GM12878 (cell line): ENCODE measurements at regions not wholly inside any gene's neighbourhood (a gene's known extent, or its start where the extent isn't known, plus 50 kb on each side); places are given as distances from the start of the nearest gene placed in this dataset.

Source experiments
- ATAC-seq: fragments of 200-7000 bp; cut with Tn5 transposase; 3 replicates; pipeline ENCODE4 v1.9.1; 2020; ENCODE audit warnings: mild to moderate bottlenecking, moderate library complexity
- BruUV-seq: library from RNA; stranded (reverse); fragments of 400-500 nt; replicated peaks from 2 replicates; lab custom pipeline; 2021; lab: Mats Ljungman, UMichigan
- CTCF ChIA-PET: fragments of 300-600 bp; sonication (Branson Sonifier 250); formaldehyde crosslinking; extraction: SDS; loops from one replicate; lab custom pipeline; 2021; ENCODE audit warnings: inconsistent platforms; lab: Yijun Ruan, JAX
- POLR2A ChIA-PET: fragments of 350-600 bp; formaldehyde crosslinking; extraction: SDS; loops from one replicate; lab custom pipeline; 2021; ENCODE audit warnings: inconsistent platforms; lab: Charles Lee
- RAD21 ChIA-PET: fragments of 300-600 bp; sonication (Branson Sonifier 250); formaldehyde crosslinking; loops from one replicate; lab custom pipeline; 2023; ENCODE audit warnings: antibody characterized with exemption; ENCODE audit not compliant: unreplicated experiment; lab: Charles Lee
- SMC1A ChIA-PET: fragments of 300-600 bp; sonication (Branson Sonifier 250); formaldehyde crosslinking; loops from one replicate; lab custom pipeline; 2023; ENCODE audit not compliant: unreplicated experiment, uncharacterized antibody; lab: Charles Lee
- DNase-seq: peaks from one replicate; pipeline ENCODE4 v3.0.0-alpha.2; 2011; ENCODE audit warnings: low read depth, low spot score
- FAIRE-seq: peaks from 3 replicates; lab custom pipeline; 2011; peaks lifted over from hg19 to GRCh38; lab: Jason Lieb, UNC
- H2AFZ ChIP-seq: 2 replicates; pipeline ENCODE4 v1.6.0; 2011; ENCODE audit warnings: low read depth, low read length, control low read depth; ENCODE audit not compliant: control insufficient read depth
- H3K27ac ChIP-seq: 2 replicates; pipeline ENCODE4 v1.5.1; 2011; ENCODE audit warnings: control low read depth; ENCODE audit not compliant: control insufficient read depth, insufficient read depth
- H3K27me3 ChIP-seq, 2 experiments: replicated peaks in 1 of 2; 2 replicates each; pipeline versions ENCODE4 v1.6.0 to v1.6.1; 2011; ENCODE audit warnings: low read length in 1 of 2; ENCODE audit not compliant: control insufficient read depth in 2 of 2, insufficient read depth in 2 of 2
- H3K36me3 ChIP-seq, 2 experiments: 2 replicates each; pipeline ENCODE4 v1.5.1; 2011; ENCODE audit warnings: low read length in 1 of 2; ENCODE audit not compliant: control insufficient read depth in 2 of 2, insufficient read depth in 2 of 2
- H3K4me1 ChIP-seq: 2 replicates; pipeline ENCODE4 v1.6.1; 2011; ENCODE audit warnings: mild to moderate bottlenecking, low read length, moderate library complexity, mixed read lengths; ENCODE audit not compliant: control insufficient read depth, insufficient read depth
- H3K4me2 ChIP-seq: 2 replicates; pipeline ENCODE4 v1.6.0; 2011; ENCODE audit warnings: control low read depth; ENCODE audit not compliant: control insufficient read depth, insufficient read depth
- H3K4me3 ChIP-seq: fragments of 200-600 bp; sonication (generic); 2 replicates; pipeline ENCODE4 v1.5.1; 2016
- H3K79me2 ChIP-seq: 2 replicates; pipeline ENCODE4 v1.6.0; 2011; ENCODE audit warnings: low read length; ENCODE audit not compliant: control insufficient read depth, insufficient read depth
- H3K9ac ChIP-seq: 2 replicates; pipeline ENCODE4 v1.8.0; 2011; ENCODE audit warnings: low read length, control low read depth, mixed read lengths; ENCODE audit not compliant: control insufficient read depth, insufficient read depth
- H3K9me3 ChIP-seq: replicated peaks from 3 replicates; pipeline ENCODE4 v1.5.1; 2011; ENCODE audit warnings: mild to moderate bottlenecking, low read length; ENCODE audit not compliant: control insufficient read depth, insufficient read depth
- H4K20me1 ChIP-seq: 2 replicates; pipeline ENCODE4 v1.6.0; 2011; ENCODE audit not compliant: control insufficient read depth, insufficient read depth
- ASH2L ChIP-seq: fragments of 300-600, 200-600 bp; sonication (generic); IDR thresholded peaks from 2 replicates; pipeline ENCODE4 v1.6.1; 2017; ENCODE audit warnings: low read depth, mild to moderate bottlenecking, borderline replicate concordance
- CBX3 ChIP-seq: fragments of 200-600 bp; sonication (generic); IDR thresholded peaks from 2 replicates; pipeline ENCODE4 v1.6.1; 2016; ENCODE audit warnings: low read depth, borderline replicate concordance
- DPF2 ChIP-seq: fragments of 450-650 bp; IDR thresholded peaks from 2 replicates; pipeline ENCODE4 v1.6.1; 2017; ENCODE audit warnings: mild to moderate bottlenecking
- FOS ChIP-seq: IDR thresholded peaks from 3 replicates; pipeline ENCODE4 v1.6.1; 2011; ENCODE audit warnings: borderline replicate concordance; ENCODE audit not compliant: insufficient read length; ENCODE audit errors: extremely low read depth
- GATAD2B ChIP-seq: fragments of 450-650 bp; conservative IDR thresholded peaks from 2 replicates; pipeline ENCODE4 v1.6.1; 2017; ENCODE audit warnings: low read depth, mild to moderate bottlenecking, moderate library complexity
- HDGF ChIP-seq: fragments of 450-650 bp; IDR thresholded peaks from 2 replicates; pipeline ENCODE4 v1.6.1; 2016; ENCODE audit warnings: antibody characterized with exemption
- LARP7 ChIP-seq: fragments of 450-650 bp; IDR thresholded peaks from 2 replicates; pipeline ENCODE4 v1.6.1; 2017; ENCODE audit warnings: mild to moderate bottlenecking
- MTA2 ChIP-seq: fragments of 450-650 bp; IDR thresholded peaks from 2 replicates; pipeline ENCODE4 v1.6.1; 2016; ENCODE audit warnings: low read depth, mild to moderate bottlenecking, moderate library complexity
- NFXL1 ChIP-seq: fragments of 450-650 bp; IDR thresholded peaks from 2 replicates; pipeline ENCODE4 v1.6.1; 2017; ENCODE audit warnings: antibody characterized with exemption, mild to moderate bottlenecking, borderline replicate concordance
- POLR2A ChIP-seq: IDR thresholded peaks from 2 replicates; pipeline ENCODE4 v1.6.1; 2011; ENCODE audit warnings: low read depth, mild to moderate bottlenecking, low read length
- RAD51 ChIP-seq: fragments of 450-650 bp; IDR thresholded peaks from 2 replicates; pipeline ENCODE4 v1.6.1; 2016; ENCODE audit warnings: moderate library complexity, mild to moderate bottlenecking, inconsistent platforms
- RBBP5 ChIP-seq: fragments of 200-600 bp; sonication (generic); conservative IDR thresholded peaks from 2 replicates; pipeline ENCODE4 v1.6.1; 2016
- RFX5 ChIP-seq: IDR thresholded peaks from 2 replicates; pipeline ENCODE4 v1.6.1; 2011; ENCODE audit warnings: low read depth, low read length, improper control_type of control experiment
- SMARCA5 ChIP-seq: fragments of 450-650 bp; IDR thresholded peaks from 2 replicates; pipeline ENCODE4 v1.6.1; 2017; ENCODE audit warnings: mild to moderate bottlenecking
- YBX1 ChIP-seq: fragments of 450-650 bp; IDR thresholded peaks from 2 replicates; pipeline ENCODE4 v1.6.1; 2016; ENCODE audit warnings: antibody characterized with exemption
- ZBED1 ChIP-seq: IDR thresholded peaks from 2 replicates; pipeline ENCODE4 v1.6.1; 2016; ENCODE audit warnings: borderline replicate concordance
- ZNF622 ChIP-seq: fragments of 450-650 bp; IDR thresholded peaks from 2 replicates; pipeline ENCODE4 v1.6.1; 2017; ENCODE audit warnings: mild to moderate bottlenecking, inconsistent platforms
- ZSCAN29 ChIP-seq: fragments of 450-650 bp; IDR thresholded peaks from 2 replicates; pipeline ENCODE4 v1.6.1; 2017; ENCODE audit warnings: mild to moderate bottlenecking, moderate library complexity
- WGBS: methylation state at CpG from one replicate; pipeline ENCODE4 v1.1.6; 2016; ENCODE audit warnings: low lambda C conversion rate; ENCODE audit not compliant: insufficient replicate concordance, insufficient coverage; ENCODE audit errors: missing lambda C conversion rate; 5-methylcytosine and 5-hydroxymethylcytosine counted together
- in situ Hi-C: fragments of 300-500 bp; cut with MboI; formaldehyde crosslinking; loops from 9 replicates; pipeline ENCODE4 v1.14.3; 2018; ENCODE audit warnings: mixed read lengths
- intact Hi-C: fragments of 100-400 bp; cut with micrococcal nuclease; formaldehyde crosslinking; loops from one replicate; pipeline ENCODE4 v1.14.2; 2022; ENCODE audit not compliant: unreplicated experiment
- TF ChIP-seq, protein P1 (sequence below): IDR thresholded peaks from 2 replicates; pipeline ENCODE4 v1.6.1; 2011; ENCODE audit warnings: low read depth, mild to moderate bottlenecking, low read length, moderate library complexity, borderline replicate concordance; ENCODE audit errors: extremely low read depth
- TF ChIP-seq, protein P2 (sequence below): IDR thresholded peaks from 2 replicates; pipeline ENCODE4 v1.6.1; 2012; ENCODE audit warnings: low read length, inconsistent platforms
- TF ChIP-seq, protein P3 (sequence below): IDR thresholded peaks from 2 replicates; pipeline ENCODE4 v1.6.1; 2011; ENCODE audit warnings: mild to moderate bottlenecking, low read depth, low read length, moderate library complexity; ENCODE audit not compliant: insufficient replicate concordance
- TF ChIP-seq, protein P4 (sequence below): IDR thresholded peaks from 2 replicates; pipeline ENCODE4 v1.6.1; 2011; ENCODE audit warnings: borderline replicate concordance, low read depth, mild to moderate bottlenecking, moderate library complexity, mixed read lengths, low read length; ENCODE audit not compliant: insufficient read depth; ENCODE audit errors: extremely low read length

DNA sequence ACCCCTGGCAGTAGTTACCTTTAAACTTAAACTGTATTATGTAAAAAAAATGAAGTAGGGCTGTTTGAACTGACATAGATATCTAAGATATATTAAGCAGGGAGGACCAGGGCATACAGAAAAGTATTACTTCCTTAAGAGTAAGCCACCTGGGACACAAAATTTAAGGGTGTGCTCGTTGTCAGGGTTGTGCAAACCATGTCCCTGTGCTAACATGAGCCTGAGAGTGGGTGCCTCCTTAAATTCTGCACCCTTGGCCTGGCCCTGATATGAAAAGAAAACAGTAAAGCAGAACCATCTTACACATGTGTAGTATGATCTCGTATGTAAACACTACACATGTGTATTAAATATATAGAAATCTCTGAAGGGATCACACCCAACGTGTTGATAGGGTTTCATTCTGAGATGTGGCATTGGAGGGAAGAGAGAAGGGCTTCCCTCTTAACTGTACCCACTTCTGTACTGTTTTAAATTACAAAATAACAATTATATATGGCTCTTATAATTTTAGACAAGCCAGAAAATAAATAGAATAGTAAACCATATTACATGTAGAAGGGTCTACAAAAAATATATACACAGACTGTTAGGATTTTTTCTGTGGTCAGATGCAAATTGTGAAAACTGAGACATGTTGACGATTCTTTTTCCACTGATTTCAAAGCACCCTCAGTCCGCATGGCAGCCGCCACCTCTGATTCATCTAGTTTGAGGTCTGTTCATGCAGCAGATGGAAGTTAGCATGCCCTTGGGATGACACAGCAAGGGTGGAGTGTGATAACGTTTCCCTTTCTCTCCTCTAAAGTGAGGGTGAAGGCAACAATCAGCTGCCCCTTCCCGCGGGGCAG lies 400.8 kb upstream of the PROK2 start (continued):
- TF ChIP-seq, protein P1, sequence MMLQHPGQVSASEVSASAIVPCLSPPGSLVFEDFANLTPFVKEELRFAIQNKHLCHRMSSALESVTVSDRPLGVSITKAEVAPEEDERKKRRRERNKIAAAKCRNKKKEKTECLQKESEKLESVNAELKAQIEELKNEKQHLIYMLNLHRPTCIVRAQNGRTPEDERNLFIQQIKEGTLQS = no peak
- no peak for TF ChIP-seq CBX3
- TF ChIP-seq, protein P2, sequence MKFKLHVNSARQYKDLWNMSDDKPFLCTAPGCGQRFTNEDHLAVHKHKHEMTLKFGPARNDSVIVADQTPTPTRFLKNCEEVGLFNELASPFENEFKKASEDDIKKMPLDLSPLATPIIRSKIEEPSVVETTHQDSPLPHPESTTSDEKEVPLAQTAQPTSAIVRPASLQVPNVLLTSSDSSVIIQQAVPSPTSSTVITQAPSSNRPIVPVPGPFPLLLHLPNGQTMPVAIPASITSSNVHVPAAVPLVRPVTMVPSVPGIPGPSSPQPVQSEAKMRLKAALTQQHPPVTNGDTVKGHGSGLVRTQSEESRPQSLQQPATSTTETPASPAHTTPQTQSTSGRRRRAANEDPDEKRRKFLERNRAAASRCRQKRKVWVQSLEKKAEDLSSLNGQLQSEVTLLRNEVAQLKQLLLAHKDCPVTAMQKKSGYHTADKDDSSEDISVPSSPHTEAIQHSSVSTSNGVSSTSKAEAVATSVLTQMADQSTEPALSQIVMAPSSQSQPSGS = no peak

DNA sequence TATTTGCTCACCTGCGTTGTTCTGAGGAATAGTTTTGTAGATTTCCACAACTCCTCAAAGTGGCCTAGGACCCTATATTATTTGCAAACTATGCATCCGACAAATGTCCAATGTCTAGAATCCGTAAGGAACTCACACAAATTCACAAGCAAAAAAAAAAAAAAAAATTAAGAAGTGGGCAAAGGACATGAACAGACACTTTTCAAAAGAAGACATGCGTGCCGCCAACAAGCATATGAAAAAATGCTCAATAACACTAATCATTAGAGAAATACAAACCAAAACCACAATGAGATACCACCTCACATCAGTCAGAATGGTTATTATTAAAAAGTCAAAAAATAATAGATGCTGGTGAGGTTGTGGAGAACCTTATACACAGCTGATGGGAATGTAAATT lies 398.5 kb upstream of the PROK2 start:
- ChIA-PET SMC1A (interaction anchor here (1.6 kb wide), 1 partner anchor 18 kb away, joined by 4 read pairs; no protein-coding TSS in a partner anchor), RAD21 (no interaction called here), CTCF (interaction anchor here (0.9 kb wide), 1 partner anchor 14 kb away, joined by 3 read pairs; no protein-coding TSS in a partner anchor), POLR2A (interaction anchor here (0.5 kb wide), 1 partner anchor 201 kb away, joined by 7 read pairs; no protein-coding TSS in a partner anchor)
- Histone ChIP-seq H3K9ac (no peak overlapping the region), H3K4me2 (no peak overlapping the region), H3K27ac (no peak overlapping the region), H3K4me1 (peaks cover 5% of the 10 kb centered on the region; the same call in 1 of the 2 replicates), H4K20me1 (no peaks in the 10 kb centered on the region), H2AFZ (no peak overlapping the region), H3K9me3 (peaks cover 2% of the 10 kb centered on the region; the same call in 2 of the 3 replicates), H3K36me3 (no peaks in the 10 kb centered on the region), H3K27me3 (no peaks in the 10 kb centered on the region), H3K79me2 (no peaks in the 10 kb centered on the region), H3K4me3 (no peak overlapping the region)
- DNase-seq (no peak), ATAC-seq (no peak), FAIRE-seq (no peak)
- in situ Hi-C loops = no loop called here
- WGBS = 81% methylated on average over 4 of the region's 5 CpGs
- intact Hi-C loops = no loop called here
- BruUV-seq = no TSS peak
- no peak for TF ChIP-seq HDGF
- no peak for TF ChIP-seq LARP7
- no peak for TF ChIP-seq RBBP5
- TF ChIP-seq NFXL1 = no peak
- TF ChIP-seq, protein P3, sequence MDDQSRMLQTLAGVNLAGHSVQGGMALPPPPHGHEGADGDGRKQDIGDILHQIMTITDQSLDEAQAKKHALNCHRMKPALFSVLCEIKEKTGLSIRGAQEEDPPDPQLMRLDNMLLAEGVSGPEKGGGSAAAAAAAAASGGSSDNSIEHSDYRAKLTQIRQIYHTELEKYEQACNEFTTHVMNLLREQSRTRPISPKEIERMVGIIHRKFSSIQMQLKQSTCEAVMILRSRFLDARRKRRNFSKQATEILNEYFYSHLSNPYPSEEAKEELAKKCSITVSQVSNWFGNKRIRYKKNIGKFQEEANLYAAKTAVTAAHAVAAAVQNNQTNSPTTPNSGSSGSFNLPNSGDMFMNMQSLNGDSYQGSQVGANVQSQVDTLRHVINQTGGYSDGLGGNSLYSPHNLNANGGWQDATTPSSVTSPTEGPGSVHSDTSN = no peak
- TF ChIP-seq RFX5 = no peak
- TF ChIP-seq FOS = no peak
- TF ChIP-seq GATAD2B = no peak
- TF ChIP-seq ZSCAN29 = no peak
- no peak for TF ChIP-seq POLR2A
- no peak for TF ChIP-seq DPF2
- TF ChIP-seq ASH2L = no peak
- TF ChIP-seq, protein P4, sequence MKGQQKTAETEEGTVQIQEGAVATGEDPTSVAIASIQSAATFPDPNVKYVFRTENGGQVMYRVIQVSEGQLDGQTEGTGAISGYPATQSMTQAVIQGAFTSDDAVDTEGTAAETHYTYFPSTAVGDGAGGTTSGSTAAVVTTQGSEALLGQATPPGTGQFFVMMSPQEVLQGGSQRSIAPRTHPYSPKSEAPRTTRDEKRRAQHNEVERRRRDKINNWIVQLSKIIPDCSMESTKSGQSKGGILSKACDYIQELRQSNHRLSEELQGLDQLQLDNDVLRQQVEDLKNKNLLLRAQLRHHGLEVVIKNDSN = no peak
- no peak for TF ChIP-seq ZBED1
- TF ChIP-seq RAD51 = no peak
- no peak for TF ChIP-seq MTA2
- TF ChIP-seq YBX1 = no peak
- no peak for TF ChIP-seq ZNF622
- no peak for TF ChIP-seq SMARCA5
